ENCODE measurements at regions not wholly inside any gene's neighbourhood (a gene's known extent, or its start where the extent isn't known, plus 50 kb on each side); places are given as distances from the start of the nearest gene placed in this dataset.

- Histone ChIP-seq H3K4me2 (no peak overlapping the region), H4K20me1 (ENCODE audit: low read depth) (no peaks in the 10 kb centered on the region), H3K4me3 (no peak overlapping the region), H3K4me1 (no peaks in the 10 kb centered on the region), H3F3A (ENCODE audit: low read depth) (no peaks in the 10 kb centered on the region), H3K27ac (no peak overlapping the region), H3K79me2 (ENCODE audit: low read depth) (no peaks in the 10 kb centered on the region), H3K27me3 (no peaks in the 10 kb centered on the region), H2AFZ (replicated peaks) (no peak overlapping the region), H3K9me3 (ENCODE audit: low read depth) (peaks cover 9% of the 10 kb centered on the region), H3K36me3 (no peaks in the 10 kb centered on the region), H3K9ac (no peak overlapping the region)
- Mint-ChIP-seq H3K36me3 (peaks cover 2% of the 10 kb centered on the region), H3K4me3 (no peak overlapping the region), H3K9me3 (peaks cover 20% of the 10 kb centered on the region), H3K27ac (no peak overlapping the region), H3K27me3 (ENCODE audit: insufficient read depth, low read depth) (peaks cover under 1% of the 10 kb centered on the region), H3K4me1 (peaks cover 3% of the 10 kb centered on the region)
- no peak for DNase-seq (ENCODE audit: low spot score)
- no peak for TF ChIP-seq EZH2 (IDR thresholded peaks at IDR 0.05)
- no peak for TF ChIP-seq EZH2phosphoT487 (IDR thresholded peaks at IDR 0.05)
- no peak for TF ChIP-seq CTCF (IDR thresholded peaks at IDR 0.05)
These were observed 57.0 kb upstream of the KRR1 start for GRCh38 chr12:75568393-75568792.

GRCh38 chr12:75565795-75566194 lies 54.4 kb upstream of the KRR1 start:
- Histone ChIP-seq H3F3A (ENCODE audit: low read depth) (no peaks in the 10 kb centered on the region), H3K4me3 (no peak overlapping the region), H3K4me2 (no peak overlapping the region), H3K27me3 (no peaks in the 10 kb centered on the region), H4K20me1 (ENCODE audit: low read depth) (no peaks in the 10 kb centered on the region), H3K27ac (no peak overlapping the region), H3K36me3 (no peaks in the 10 kb centered on the region), H3K79me2 (ENCODE audit: low read depth) (no peaks in the 10 kb centered on the region), H2AFZ (replicated peaks) (no peak overlapping the region), H3K9me3 (ENCODE audit: low read depth) (peaks cover 9% of the 10 kb centered on the region), H3K9ac (no peak overlapping the region), H3K4me1 (no peaks in the 10 kb centered on the region)
- no peak overlapping the region for H3K27ac Mint-ChIP-seq
- H3K27me3 Mint-ChIP-seq (ENCODE audit: insufficient read depth, low read depth): no peaks in the 10 kb centered on the region
- no peak for DNase-seq (ENCODE audit: low spot score)
- no peaks in the 10 kb centered on the region for H3K4me1 Mint-ChIP-seq
- peaks cover 2% of the 10 kb centered on the region for H3K36me3 Mint-ChIP-seq
- no peak overlapping the region for H3K4me3 Mint-ChIP-seq
- peaks cover 13% of the 10 kb centered on the region for H3K9me3 Mint-ChIP-seq
- TF ChIP-seq EZH2 (IDR thresholded peaks at IDR 0.05) (no peak), CTCF (IDR thresholded peaks at IDR 0.05) (no peak), EZH2phosphoT487 (IDR thresholded peaks at IDR 0.05) (no peak)

GRCh38 chr12:75564852-75565251 lies 53.4 kb upstream of the KRR1 start:
- no peak overlapping the region for H2AFZ ChIP-seq (replicated peaks)
- no peak overlapping the region for H3K9ac ChIP-seq
- no peak for DNase-seq (ENCODE audit: low spot score)
- no peaks in the 10 kb centered on the region for H3K36me3 ChIP-seq
- no peaks in the 10 kb centered on the region for H3K4me1 ChIP-seq
- H3K27me3 ChIP-seq: no peaks in the 10 kb centered on the region
- H3K4me3 Mint-ChIP-seq: no peak overlapping the region
- no peaks in the 10 kb centered on the region for H3K27me3 Mint-ChIP-seq (ENCODE audit: insufficient read depth, low read depth)
- peaks cover 2% of the 10 kb centered on the region for H3K36me3 Mint-ChIP-seq
- H4K20me1 ChIP-seq (ENCODE audit: low read depth): no peaks in the 10 kb centered on the region
- H3K9me3 ChIP-seq (ENCODE audit: low read depth): peaks cover 9% of the 10 kb centered on the region
- no peaks in the 10 kb centered on the region for H3K79me2 ChIP-seq (ENCODE audit: low read depth)
- H3K27ac ChIP-seq: no peak overlapping the region
- H3K9me3 Mint-ChIP-seq: peaks cover 13% of the 10 kb centered on the region
- H3K4me2 ChIP-seq: no peak overlapping the region
- no peaks in the 10 kb centered on the region for H3K4me1 Mint-ChIP-seq
- TF ChIP-seq EZH2 (IDR thresholded peaks at IDR 0.05) (no peak), EZH2phosphoT487 (IDR thresholded peaks at IDR 0.05) (no peak), CTCF (IDR thresholded peaks at IDR 0.05) (no peak)
- H3K4me3 ChIP-seq: no peak overlapping the region
- no peaks in the 10 kb centered on the region for H3F3A ChIP-seq (ENCODE audit: low read depth)
- H3K27ac Mint-ChIP-seq: no peak overlapping the region
